Endothelial cell (in vitro differentiated cells): ENCODE measurements at regions not wholly inside any gene's neighbourhood (a gene's known extent, or its start where the extent isn't known, plus 50 kb on each side); places are given as distances from the start of the nearest gene placed in this dataset.

Experiments
- DNase-seq: peaks from one replicate; pipeline ENCODE4 v3.0.0; 2021; ENCODE audit warnings: low spot score
- H3K27ac Mint-ChIP-seq: one replicate; pipeline ENCODE4 v1.8.0; 2021; ENCODE audit warnings: mixed read lengths, inconsistent platforms; ENCODE audit not compliant: unreplicated experiment
- H3K27me3 Mint-ChIP-seq: one replicate; pipeline ENCODE4 v1.8.0; 2021; ENCODE audit warnings: mild to moderate bottlenecking, moderate library complexity, mixed read lengths, inconsistent platforms; ENCODE audit not compliant: unreplicated experiment
- H3K36me3 Mint-ChIP-seq: one replicate; pipeline ENCODE4 v1.8.0; 2021; ENCODE audit warnings: mild to moderate bottlenecking, low read depth, mixed read lengths, inconsistent platforms; ENCODE audit not compliant: unreplicated experiment
- H3K4me1 Mint-ChIP-seq: one replicate; pipeline ENCODE4 v1.8.0; 2021; ENCODE audit warnings: mild to moderate bottlenecking, mixed read lengths, inconsistent platforms; ENCODE audit not compliant: unreplicated experiment
- H3K4me3 Mint-ChIP-seq: one replicate; pipeline ENCODE4 v1.8.0; 2021; ENCODE audit warnings: mild to moderate bottlenecking, mixed read lengths, inconsistent platforms; ENCODE audit not compliant: unreplicated experiment
- H3K9me3 Mint-ChIP-seq: one replicate; pipeline ENCODE4 v1.8.0; 2021; ENCODE audit warnings: mixed read lengths, inconsistent platforms; ENCODE audit not compliant: unreplicated experiment
- TF ChIP-seq, protein P1 (sequence below): fragments of 200-600 bp; sonication (generic); IDR thresholded peaks from one replicate; pipeline ENCODE4 v1.5.0; 2021; ENCODE audit warnings: antibody characterized with exemption; ENCODE audit not compliant: unreplicated experiment

- no peak overlapping the region for H3K4me3 Mint-ChIP-seq
- no peak overlapping the region for H3K27ac Mint-ChIP-seq
- TF ChIP-seq, protein P1, sequence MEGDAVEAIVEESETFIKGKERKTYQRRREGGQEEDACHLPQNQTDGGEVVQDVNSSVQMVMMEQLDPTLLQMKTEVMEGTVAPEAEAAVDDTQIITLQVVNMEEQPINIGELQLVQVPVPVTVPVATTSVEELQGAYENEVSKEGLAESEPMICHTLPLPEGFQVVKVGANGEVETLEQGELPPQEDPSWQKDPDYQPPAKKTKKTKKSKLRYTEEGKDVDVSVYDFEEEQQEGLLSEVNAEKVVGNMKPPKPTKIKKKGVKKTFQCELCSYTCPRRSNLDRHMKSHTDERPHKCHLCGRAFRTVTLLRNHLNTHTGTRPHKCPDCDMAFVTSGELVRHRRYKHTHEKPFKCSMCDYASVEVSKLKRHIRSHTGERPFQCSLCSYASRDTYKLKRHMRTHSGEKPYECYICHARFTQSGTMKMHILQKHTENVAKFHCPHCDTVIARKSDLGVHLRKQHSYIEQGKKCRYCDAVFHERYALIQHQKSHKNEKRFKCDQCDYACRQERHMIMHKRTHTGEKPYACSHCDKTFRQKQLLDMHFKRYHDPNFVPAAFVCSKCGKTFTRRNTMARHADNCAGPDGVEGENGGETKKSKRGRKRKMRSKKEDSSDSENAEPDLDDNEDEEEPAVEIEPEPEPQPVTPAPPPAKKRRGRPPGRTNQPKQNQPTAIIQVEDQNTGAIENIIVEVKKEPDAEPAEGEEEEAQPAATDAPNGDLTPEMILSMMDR, result no peak
Observed at GRCh38 chr9:95763006-95763405, 112.5 kb upstream of the ERCC6L2 start.

GRCh38 chr9:95762322-95762721 lies 113.2 kb upstream of the ERCC6L2 start:
- Mint-ChIP-seq H3K27me3 (peaks cover 5% of the 10 kb centered on the region), H3K4me3 (no peak overlapping the region), H3K27ac (no peak overlapping the region), H3K9me3 (no peaks in the 10 kb centered on the region), H3K4me1 (peaks cover 5% of the 10 kb centered on the region), H3K36me3 (no peaks in the 10 kb centered on the region)
- DNase-seq, result no peak
- TF ChIP-seq, protein P1, result no peak

More at GRCh38 chr9:95763006-95763405, 112.5 kb upstream of the ERCC6L2 start:
- Mint-ChIP-seq H3K4me1 (peaks cover 3% of the 10 kb centered on the region), H3K36me3 (no peaks in the 10 kb centered on the region), H3K27me3 (peaks cover 5% of the 10 kb centered on the region), H3K9me3 (no peaks in the 10 kb centered on the region)
- DNase-seq, result no peak

DNA sequence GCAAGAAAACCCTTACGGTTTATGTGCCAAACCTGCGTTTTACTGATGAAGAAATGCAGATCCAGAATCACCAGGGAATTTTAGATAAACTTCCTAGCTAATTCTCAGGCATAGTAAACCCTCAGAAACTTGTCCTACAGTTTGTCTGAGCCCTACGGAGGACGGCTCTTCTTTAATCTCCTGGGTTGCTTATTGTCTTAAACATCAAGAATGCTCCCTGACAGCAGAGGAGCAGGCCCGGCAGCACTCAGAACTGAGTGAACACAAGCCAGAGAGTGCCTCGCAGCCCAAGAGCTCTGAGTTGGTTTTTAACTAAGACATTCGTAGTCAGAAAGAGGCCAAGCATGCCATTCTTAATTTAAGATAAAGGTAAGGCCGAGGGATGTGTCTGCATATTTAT lies 114.7 kb upstream of the ERCC6L2 start:
- Mint-ChIP-seq H3K4me1 (peaks cover 8% of the 10 kb centered on the region), H3K27me3 (peaks cover 3% of the 10 kb centered on the region), H3K4me3 (no peak overlapping the region), H3K36me3 (no peaks in the 10 kb centered on the region), H3K9me3 (no peaks in the 10 kb centered on the region), H3K27ac (no peak overlapping the region)
- no peak for DNase-seq
- TF ChIP-seq, protein P1, result no peak

DNA sequence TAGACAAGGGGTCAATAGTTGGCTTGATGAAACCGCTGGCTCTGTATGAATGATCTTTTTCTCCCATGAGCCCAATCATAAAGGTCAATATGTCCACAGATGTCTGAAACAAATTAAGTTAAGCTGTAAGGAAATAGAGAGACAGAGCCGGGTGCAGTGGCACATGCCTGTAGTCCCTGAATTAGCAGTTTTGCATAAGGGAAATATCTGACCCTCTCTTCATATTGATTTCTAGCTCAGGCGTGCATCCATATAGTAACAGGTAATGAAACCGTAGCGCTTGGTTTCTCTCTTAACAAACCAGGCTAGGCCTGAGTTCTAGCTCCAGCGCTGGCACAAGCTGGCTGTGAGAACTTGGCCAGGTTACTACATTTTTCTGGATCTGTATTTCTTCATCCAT lies 118.1 kb upstream of the ERCC6L2 start:
- H3K4me1 Mint-ChIP-seq, result peaks cover 4% of the 10 kb centered on the region
- H3K27ac Mint-ChIP-seq, result no peak overlapping the region
- no peaks in the 10 kb centered on the region for H3K36me3 Mint-ChIP-seq
- H3K9me3 Mint-ChIP-seq, result no peaks in the 10 kb centered on the region
- peaks cover under 1% of the 10 kb centered on the region for H3K27me3 Mint-ChIP-seq
- H3K4me3 Mint-ChIP-seq, result no peak overlapping the region
- TF ChIP-seq, protein P1, result no peak
- no peak for DNase-seq

DNA sequence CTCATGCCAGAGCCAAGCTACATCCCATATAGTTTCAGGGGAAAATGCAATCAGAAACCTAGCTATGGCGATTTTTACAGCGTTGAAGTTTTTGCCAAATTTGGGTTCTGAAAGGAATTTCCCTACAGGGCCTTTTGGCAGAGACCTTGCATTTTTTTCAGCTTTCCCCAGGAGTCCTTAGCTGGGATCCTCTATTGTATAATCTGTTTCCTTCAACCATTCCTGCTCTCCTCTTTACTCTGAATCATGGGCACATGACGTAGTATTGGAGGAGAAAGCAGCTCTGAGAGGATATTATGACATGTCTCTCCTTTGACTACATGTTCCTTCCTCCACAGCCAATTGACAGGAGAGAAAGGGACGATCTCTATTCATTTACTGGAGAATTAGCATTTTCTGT lies 118.5 kb upstream of the ERCC6L2 start:
- no peak for DNase-seq
- Mint-ChIP-seq H3K27me3 (peaks cover 1% of the 10 kb centered on the region), H3K9me3 (no peaks in the 10 kb centered on the region), H3K27ac (no peak overlapping the region), H3K36me3 (no peaks in the 10 kb centered on the region), H3K4me3 (no peak overlapping the region), H3K4me1 (peaks cover 4% of the 10 kb centered on the region)
- TF ChIP-seq, protein P1, result no peak
